Stimulated activated CD4-positive, alpha-beta T cell treated with anti-CD3 and anti-CD28 coated beads, Interleukin-4, amount 100 ng/mL, for 24 hours (primary cell): ENCODE measurements at regions not wholly inside any gene's neighbourhood (a gene's known extent, or its start where the extent isn't known, plus 50 kb on each side); places are given as distances from the start of the nearest gene placed in this dataset.
"Not testable (repeated sequence)": the region's sequence is repeated elsewhere in the genome, so short reads cannot be mapped to it uniquely, and the experiment has no call there.

Source experiments
- DNase-seq: peaks from one replicate; pipeline ENCODE4 v3.0.0-alpha.2; 2020

- no peak for DNase-seq
Measured at GRCh38 chr12:75831402-75831801, 200.2 kb downstream of the PHLDA1 start.

DNA sequence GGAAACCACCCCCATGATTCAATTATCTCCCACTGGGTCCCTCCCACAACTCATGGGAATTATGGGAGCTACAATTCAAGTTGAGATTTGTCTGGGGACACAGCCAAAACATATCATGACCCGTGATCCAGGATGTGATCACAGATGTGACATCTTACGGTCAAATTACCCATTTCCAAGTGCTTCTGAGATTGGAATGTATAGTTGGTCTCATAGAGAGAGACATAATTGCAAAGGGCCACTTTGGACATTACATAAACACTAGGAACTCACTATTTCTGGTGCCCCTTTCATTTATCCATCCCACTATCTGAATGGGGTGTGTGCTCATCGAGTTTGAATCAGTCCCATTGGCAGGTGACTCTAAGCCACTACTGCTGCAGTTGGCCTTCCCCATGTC is 204.5 kb downstream of the PHLDA1 start:
- DNase-seq = no peak

DNA sequence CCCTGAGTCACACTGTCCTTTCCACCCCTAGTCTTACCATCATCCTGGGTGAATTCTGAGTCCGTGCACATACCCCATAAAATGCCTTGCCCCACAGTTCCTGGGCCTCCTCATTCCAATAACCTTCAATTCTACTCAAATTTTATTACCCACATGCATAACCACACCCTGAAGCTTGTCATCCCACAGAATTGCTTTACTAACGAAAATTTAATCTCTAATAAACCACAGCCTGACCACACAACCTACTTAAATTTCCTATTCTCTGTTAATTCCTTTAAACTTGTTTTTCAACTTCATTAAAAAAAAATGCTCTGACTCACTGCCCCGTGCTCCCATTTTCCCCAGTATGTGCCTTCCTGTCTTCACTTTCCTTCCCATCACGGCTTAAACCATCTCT is 205.9 kb downstream of the PHLDA1 start:
- DNase-seq = no peak

DNA sequence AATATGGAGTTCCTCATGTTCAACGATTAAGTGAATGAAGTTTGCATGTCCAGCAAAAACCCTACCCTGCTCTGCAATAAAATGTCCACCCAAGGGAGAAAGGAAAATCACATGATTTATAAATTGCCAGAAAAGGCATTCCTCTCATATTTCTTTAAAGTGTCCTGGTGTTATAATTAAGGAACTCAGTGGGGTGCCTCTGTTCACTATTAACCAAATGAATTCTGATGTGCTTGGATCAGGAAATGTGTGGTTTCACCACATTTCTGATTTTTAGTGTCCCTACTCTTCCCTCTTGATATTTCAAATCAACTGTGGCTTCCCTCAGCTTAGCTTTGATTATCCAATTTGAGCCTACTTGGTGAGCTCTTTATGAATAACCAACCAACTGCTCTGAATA is 208.1 kb downstream of the PHLDA1 start:
- DNase-seq = no peak

- DNase-seq = no peak
Measured at GRCh38 chr12:75822416-75822815, 209.2 kb downstream of the PHLDA1 start.

DNA sequence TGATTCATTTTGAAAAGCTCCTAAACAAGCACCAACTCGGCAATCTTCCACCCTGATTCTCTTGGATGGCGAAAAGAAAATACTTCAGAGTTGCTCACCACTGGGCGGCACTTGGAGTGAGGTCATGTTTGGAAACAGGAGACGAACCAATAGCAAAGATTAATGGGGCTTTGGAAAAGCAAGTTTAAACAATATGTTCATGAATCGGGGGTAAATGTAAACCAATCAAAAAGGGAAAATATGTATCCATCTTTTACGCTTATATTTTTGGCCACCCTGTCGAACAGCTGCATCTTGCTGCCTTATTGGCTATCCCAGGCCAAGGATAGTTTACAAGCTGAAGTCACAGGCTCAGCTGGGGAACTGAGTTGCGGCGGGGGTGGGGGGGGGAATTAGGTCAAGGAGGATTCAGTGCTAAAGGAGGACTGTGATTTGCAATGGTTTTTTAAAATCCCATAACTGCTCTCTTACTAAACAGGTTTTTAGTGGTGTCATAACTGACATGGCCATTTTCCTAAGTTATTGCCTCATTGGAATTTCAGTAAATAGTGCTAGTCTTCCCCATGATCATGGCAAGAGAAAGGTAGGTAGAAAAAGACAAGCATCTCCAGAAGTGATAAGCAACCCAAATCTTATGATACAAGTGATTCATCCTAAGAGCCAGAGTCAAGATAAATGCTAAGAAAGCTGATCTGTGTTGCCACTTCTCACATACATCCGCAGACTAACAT is 210.6 kb downstream of the PHLDA1 start:
- no peak for DNase-seq

- no peak for DNase-seq
Measured at GRCh38 chr12:75820071-75820470, 211.5 kb downstream of the PHLDA1 start.

DNA sequence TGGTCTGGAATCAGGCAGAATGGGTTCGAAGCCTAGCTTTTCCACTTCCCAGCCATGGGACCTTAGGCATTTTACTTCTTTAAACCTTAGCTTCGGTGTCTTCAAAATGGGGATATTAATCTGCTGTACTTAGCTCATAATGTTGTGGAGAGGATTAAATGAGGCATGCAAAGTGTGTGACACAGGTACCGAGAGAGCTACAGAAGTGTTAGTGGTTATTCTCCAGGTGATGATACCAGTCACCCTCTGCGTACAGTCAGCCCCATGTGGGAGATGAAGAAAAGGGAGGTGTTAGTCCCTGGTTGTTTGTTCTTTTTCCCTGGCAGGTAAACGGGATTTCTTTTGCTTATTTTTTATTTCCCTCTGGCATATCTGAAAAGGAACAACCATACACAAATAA is 212.1 kb downstream of the PHLDA1 start:
- DNase-seq = no peak

- no peak for DNase-seq
Measured at GRCh38 chr12:75818863-75819262, 212.7 kb downstream of the PHLDA1 start.

DNA sequence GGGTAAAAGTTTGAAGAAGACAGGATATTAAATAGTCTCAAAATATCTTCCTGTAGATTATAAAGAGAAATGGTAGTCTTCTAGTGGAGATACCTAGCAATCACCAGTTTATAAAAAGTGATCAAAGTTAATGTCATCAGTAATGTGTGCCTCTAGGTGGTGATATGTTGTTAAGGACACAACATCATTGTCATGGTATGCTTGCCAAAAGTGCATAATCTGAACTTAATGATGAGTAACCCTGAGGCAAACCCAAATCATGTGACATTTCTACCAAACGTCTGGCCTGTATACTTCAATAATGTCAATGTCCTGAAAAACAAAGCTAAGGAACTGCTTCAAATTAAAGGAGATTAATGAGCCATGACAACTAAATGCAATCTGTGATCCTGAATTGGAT is 214.7 kb downstream of the PHLDA1 start:
- DNase-seq = no peak

DNA sequence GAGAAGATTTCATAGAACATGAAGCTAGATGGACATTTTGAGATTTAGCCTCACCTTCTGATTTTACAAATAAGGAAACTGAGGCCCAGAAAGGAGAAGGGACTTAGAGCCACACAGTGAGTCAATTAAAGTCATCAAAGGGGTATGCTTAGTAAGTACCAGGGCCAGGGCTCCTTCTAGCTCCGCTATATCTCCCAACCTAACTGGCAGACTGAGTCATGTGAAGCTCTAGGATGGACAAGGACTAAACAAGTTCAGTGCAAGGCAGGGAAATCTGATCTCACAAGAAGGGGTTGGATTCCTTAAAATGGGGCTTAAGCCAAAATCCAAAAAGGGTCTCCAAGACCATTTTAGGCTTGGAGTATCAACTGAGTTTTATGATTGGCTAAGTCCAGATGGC is 215.8 kb downstream of the PHLDA1 start:
- no peak for DNase-seq

DNA sequence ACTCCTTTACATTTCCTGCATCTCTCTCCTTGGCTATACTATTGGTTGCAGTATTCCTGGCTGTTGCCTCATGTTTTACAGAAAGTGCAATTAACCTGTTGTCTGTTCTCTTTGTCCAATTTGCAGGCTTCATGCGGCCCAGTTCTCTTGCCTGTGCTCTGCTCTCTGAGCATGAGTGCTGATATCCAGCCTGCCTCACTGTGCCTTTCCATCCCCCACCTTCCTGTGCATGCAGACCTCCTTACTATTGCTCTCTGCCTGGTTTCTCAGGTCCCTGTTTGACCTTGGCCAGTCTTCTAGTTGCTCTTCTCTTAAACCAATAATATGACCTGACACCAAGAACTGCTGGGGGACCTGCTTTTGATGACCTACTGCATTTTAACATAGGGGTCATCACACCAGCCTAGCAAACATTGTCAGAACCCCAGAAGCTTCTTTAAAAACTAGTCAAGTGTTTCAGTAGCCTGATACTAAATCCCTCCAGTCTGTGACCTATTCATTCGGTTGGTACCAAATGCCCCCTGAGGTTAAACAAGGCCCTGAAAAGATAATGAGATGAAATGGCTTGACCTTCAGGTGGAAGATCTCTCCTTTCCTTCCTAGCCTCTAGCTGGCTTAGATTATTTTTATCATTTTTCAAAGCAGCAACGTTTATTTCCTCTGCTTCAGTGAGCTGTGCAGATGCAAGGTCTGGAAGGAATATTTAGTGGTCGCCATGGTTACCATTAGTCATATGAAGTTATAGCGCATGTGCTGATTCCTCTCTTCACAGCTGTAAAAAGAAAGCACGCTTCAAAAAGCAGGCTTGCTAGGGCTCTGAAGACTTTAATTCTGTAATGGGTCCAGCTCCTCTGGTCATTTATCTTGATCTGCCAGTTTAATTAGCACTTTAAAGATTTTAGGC is 216.5 kb downstream of the PHLDA1 start:
- peak; percentile 13 for DNase-seq

DNA sequence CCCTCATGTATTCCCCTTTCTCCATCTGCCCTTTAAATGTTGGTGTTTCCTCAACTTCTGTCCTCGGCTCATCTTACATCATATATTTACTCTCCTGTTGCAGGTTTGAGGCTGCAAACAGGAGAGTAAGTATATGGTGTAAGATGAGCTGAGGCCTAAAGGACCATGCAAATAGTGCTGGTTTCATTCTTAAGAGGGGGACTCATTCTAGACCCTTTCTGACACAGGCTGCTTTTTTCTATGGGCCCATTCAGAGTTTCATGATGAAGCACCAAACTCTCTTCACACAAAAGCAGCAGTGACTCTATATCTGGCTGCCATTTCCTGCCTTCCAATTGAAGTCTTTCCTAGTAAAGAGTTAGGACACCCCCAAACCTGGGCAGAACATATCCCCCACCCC is 218.5 kb downstream of the PHLDA1 start:
- no peak for DNase-seq

- no peak for DNase-seq
Measured at GRCh38 chr12:75812271-75813018, 219.1 kb downstream of the PHLDA1 start.

DNA sequence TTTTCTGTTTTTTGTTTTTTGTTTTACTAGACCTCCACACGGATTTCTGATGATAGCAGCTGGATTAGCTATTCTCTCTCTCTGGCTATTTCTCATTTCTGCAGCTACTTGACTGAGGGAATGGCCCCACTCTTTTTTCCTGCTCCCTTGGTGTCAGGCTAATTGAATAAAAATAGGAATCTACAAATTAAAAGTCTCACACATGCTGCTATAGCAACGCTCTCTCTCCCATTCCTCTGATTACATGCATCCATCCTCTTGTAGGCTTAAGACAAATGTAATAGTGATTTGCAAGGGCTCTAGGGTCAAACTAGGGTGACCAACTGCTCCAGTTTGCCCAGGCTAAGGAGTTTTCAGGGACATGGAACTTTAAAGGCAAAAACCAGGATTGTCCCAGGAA is 221.8 kb downstream of the PHLDA1 start:
- DNase-seq = no peak

DNA sequence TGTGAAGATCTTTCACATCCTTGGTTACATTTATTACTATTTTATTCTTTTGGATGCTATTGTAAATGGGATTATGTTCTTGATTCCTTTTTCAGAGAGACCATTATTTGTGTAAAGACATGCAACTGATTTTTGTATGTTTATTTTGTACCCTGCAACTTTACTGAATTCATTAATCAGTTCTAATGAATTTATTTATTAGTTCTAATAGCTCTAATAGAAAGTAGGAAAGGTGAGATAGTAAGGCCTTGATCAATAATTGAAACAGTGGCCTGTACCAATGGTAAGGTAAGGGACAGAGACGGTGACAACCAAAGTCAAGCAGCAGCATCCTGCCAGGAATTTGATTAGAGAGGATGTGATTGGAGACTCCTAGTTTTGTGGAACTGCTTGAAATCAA is 224.1 kb downstream of the PHLDA1 start:
- DNase-seq = no peak

DNA sequence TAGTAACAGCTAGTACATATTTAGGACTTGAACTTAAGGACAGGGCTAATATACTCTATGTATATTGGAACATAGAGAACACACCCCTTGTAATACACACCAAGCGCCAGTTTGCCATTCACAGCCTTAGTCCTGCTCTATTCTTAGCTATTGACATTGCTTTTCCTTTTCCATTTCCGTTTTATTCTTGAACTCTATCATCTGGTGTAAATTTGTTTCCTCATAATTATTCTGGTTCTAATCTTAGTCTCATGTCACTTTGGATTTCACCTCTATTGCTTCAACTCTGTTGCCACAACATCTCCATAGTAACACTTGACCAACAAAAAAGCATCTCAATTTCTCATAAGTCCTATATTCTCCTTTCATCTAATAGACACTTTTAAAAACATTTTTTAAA is 225.7 kb downstream of the PHLDA1 start:
- no peak for DNase-seq

- no peak for DNase-seq
Measured at GRCh38 chr12:75805320-75805719, 226.3 kb downstream of the PHLDA1 start.

DNA sequence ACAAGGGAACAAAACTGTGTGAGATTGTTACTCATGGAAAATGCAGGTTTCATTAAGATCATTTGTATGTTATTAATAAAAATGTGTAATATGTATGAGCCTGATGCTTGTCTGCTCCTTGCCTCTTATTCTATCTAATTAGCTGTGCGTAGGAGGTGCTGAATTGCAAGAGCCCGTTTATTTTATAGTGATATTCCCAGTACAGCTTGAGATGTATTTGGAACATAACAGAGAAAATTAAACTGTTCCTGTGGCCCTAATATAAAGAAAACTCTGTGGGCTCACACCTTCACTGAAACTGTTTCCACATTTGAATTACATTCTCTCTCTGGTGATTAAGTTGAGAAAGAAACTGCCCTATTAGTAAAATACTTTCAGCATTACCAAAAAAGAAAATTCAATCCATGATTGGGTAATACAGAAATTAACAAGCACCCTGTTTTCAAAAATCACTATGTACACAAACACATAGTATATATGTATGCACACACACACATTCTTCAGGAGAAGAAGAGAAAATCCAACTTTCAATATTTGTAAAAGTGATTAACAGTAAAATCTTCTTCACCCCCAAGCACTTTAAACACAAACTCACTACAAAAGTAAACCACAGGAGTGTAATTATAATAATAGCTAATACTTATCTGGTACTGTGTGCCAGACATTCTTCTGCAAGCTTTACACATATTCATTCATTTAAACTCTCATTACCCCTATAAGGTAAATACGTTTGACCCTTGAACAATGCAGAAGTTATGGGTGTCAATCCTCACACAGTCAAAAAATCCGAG is 233.2 kb downstream of the PHLDA1 start:
- DNase-seq = no peak

DNA sequence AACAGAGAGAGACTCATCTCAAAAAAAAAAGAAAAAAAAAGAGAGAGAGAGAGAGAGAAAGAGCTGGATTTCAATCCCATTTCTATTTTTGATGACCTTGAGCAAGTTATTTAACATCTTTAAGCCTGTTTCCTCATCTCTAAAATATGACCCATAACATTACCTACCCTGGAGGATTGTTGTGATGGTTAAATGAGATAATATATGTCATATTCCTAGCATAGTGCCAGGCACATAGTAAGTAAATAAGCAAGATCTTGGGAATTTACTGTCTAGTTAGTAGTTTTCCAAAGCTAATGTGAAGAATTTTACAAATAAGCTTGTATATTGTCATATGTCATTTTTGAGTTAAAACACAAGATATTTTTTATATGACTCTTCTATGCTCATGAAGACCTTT is 236.5 kb downstream of the PHLDA1 start:
- DNase-seq = no peak

DNA sequence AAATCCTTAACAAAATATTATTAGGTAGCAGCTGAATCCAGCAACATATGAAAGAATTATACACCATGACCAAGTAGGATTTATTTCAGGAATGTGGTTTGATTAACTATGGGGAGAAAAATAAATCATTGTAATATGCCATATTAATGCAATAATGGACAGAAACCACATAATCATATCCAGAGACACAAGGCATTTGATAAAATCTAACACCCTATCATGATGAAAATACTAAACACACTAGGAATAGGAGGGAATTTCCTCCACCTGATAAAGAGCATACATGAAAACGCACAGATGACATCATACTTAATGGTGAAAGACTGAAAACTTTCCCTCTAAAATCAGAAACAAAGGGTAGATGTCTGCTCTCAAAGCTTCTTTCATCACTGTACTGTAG is 238.9 kb downstream of the PHLDA1 start:
- no peak for DNase-seq

- DNase-seq = peak; percentile 5
Measured at GRCh38 chr12:75790219-75790618, 241.4 kb downstream of the PHLDA1 start.

GRCh38 chr12:75787146-75787545 is 244.4 kb downstream of the PHLDA1 start:
- DNase-seq = not testable (repeated sequence)
